Fibroblast of lung (primary cell): ENCODE measurements at regions not wholly inside any gene's neighbourhood (a gene's known extent, or its start where the extent isn't known, plus 50 kb on each side); places are given as distances from the start of the nearest gene placed in this dataset.

ENCODE experiments used
- DNase-seq, 2 donors: peaks; one replicate each; pipeline versions ENCODE4 v3.0.0 to v3.0.0-alpha.2; 2010; ENCODE audit warnings: low read depth in 2 of 2
- H2AFZ ChIP-seq: 2 replicates; pipeline ENCODE4 v1.5.1; 2012; ENCODE audit warnings: low read length, control low read depth, inconsistent platforms
- H3K27ac ChIP-seq: 2 replicates; pipeline ENCODE4 v1.5.1; 2011; ENCODE audit warnings: low read length, control low read depth; ENCODE audit not compliant: insufficient read depth
- H3K27me3 ChIP-seq: 2 replicates; pipeline ENCODE4 v1.5.1; 2011; ENCODE audit warnings: mild to moderate bottlenecking, low read length; ENCODE audit not compliant: control insufficient read depth, insufficient read depth
- H3K36me3 ChIP-seq: 2 replicates; pipeline ENCODE4 v1.5.1; 2011; ENCODE audit warnings: low read length; ENCODE audit not compliant: control insufficient read depth, insufficient read depth
- H3K4me1 ChIP-seq: 2 replicates; pipeline ENCODE4 v1.5.1; 2011; ENCODE audit warnings: low read length; ENCODE audit not compliant: control insufficient read depth, insufficient read depth; ENCODE audit errors: extremely low read depth
- H3K4me2 ChIP-seq: 2 replicates; pipeline ENCODE4 v1.5.1; 2011; ENCODE audit warnings: low read length, control low read depth; ENCODE audit not compliant: insufficient read depth; ENCODE audit errors: extremely low read depth
- H3K4me3 ChIP-seq, 4 experiments: fragments of 200-600 bp in 1 of 4; sonication (generic) in 1 of 4; replicated peaks in 1 of 4; 2 replicates each; pipeline ENCODE4 v1.5.1; 2011 to 2016; ENCODE audit warnings: low read length in 4 of 4, low read depth in 3 of 4, mild to moderate bottlenecking in 3 of 4, control low read depth in 2 of 4, inconsistent platforms in 1 of 4, mixed read lengths in 1 of 4; ENCODE audit not compliant: insufficient read depth in 1 of 4; ENCODE audit errors: control extremely low read depth in 1 of 4
- H3K79me2 ChIP-seq: 2 replicates; pipeline ENCODE4 v1.5.1; 2012; ENCODE audit warnings: mild to moderate bottlenecking, low read length, inconsistent platforms; ENCODE audit not compliant: control insufficient read depth, insufficient read depth
- H3K9ac ChIP-seq: 2 replicates; pipeline ENCODE4 v1.5.1; 2011; ENCODE audit warnings: mild to moderate bottlenecking, low read length, control low read depth; ENCODE audit not compliant: insufficient read depth
- H3K9me3 ChIP-seq: 2 replicates; pipeline ENCODE4 v1.5.1; 2012; ENCODE audit warnings: low read depth, low read length; ENCODE audit not compliant: control insufficient read depth, insufficient read depth
- H4K20me1 ChIP-seq: 2 replicates; pipeline ENCODE4 v1.5.1; 2011; ENCODE audit warnings: low read length; ENCODE audit not compliant: control insufficient read depth, insufficient read depth; ENCODE audit errors: extremely low read depth
- EZH2 ChIP-seq: IDR thresholded peaks from 2 replicates; pipeline ENCODE4 v1.5.1; 2012; ENCODE audit warnings: low read length, control low read depth, mild to moderate bottlenecking; ENCODE audit errors: missing control alignments
- TF ChIP-seq, protein P1 (sequence below), 2 donors: IDR thresholded peaks in 1 of 2; conservative IDR thresholded peaks in 1 of 2; 1 replicate in 1 of 2; 2 replicates in 1 of 2; pipeline ENCODE4 v1.5.1; 2011 to 2012; ENCODE audit warnings: low read length in 2 of 2, control low read depth in 1 of 2, inconsistent platforms in 1 of 2, low read depth in 1 of 2, mild to moderate bottlenecking in 1 of 2

DNA sequence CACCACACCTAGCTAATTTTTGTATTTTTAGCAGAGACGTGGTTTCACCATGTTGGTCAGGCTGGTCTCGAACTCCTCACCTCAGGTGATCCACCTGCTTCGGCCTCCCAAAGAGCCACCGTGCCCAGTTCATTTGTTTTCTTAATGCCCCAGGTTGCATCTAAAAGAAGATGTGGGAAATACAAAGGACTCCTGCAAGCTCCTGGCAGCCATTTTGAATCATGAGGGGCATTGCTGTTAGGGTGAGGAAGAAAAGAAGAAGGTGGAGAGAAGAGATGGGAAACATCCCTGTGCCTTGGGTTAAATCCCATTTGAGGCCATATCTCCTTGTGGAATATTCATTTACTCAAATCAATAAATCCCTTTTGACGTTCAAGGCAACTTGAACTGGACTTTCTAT is 365.3 kb upstream of the ERCC4 start:
- H3K9ac ChIP-seq = no peak overlapping the region
- no peaks in the 10 kb centered on the region for H3K79me2 ChIP-seq
- no peak overlapping the region for H3K27ac ChIP-seq
- H3K36me3 ChIP-seq = no peaks in the 10 kb centered on the region
- H3K27me3 ChIP-seq = no peaks in the 10 kb centered on the region
- no peak overlapping the region for H3K4me2 ChIP-seq
- TF ChIP-seq EZH2 = no peak
- TF ChIP-seq, protein P1, sequence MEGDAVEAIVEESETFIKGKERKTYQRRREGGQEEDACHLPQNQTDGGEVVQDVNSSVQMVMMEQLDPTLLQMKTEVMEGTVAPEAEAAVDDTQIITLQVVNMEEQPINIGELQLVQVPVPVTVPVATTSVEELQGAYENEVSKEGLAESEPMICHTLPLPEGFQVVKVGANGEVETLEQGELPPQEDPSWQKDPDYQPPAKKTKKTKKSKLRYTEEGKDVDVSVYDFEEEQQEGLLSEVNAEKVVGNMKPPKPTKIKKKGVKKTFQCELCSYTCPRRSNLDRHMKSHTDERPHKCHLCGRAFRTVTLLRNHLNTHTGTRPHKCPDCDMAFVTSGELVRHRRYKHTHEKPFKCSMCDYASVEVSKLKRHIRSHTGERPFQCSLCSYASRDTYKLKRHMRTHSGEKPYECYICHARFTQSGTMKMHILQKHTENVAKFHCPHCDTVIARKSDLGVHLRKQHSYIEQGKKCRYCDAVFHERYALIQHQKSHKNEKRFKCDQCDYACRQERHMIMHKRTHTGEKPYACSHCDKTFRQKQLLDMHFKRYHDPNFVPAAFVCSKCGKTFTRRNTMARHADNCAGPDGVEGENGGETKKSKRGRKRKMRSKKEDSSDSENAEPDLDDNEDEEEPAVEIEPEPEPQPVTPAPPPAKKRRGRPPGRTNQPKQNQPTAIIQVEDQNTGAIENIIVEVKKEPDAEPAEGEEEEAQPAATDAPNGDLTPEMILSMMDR (conservative IDR thresholded peaks at IDR 0.05 in 1 of 2, IDR thresholded peaks at IDR 0.05 in 1 of 2; ENCODE audit: low read depth in 1 of 2, low read length in 2 of 2) = no peak
- no peaks in the 10 kb centered on the region for H3K9me3 ChIP-seq
- H2AFZ ChIP-seq = no peak overlapping the region
- no peak for DNase-seq
- no peak overlapping the region for H3K4me3 ChIP-seq
- H4K20me1 ChIP-seq = no peaks in the 10 kb centered on the region
- H3K4me1 ChIP-seq = no peaks in the 10 kb centered on the region

- Histone ChIP-seq H2AFZ (no peak overlapping the region), H3K79me2 (no peaks in the 10 kb centered on the region), H4K20me1 (no peaks in the 10 kb centered on the region), H3K27me3 (no peaks in the 10 kb centered on the region), H3K9me3 (no peaks in the 10 kb centered on the region), H3K9ac (no peak overlapping the region), H3K4me3 (no peak overlapping the region), H3K36me3 (no peaks in the 10 kb centered on the region), H3K4me1 (no peaks in the 10 kb centered on the region), H3K27ac (no peak overlapping the region), H3K4me2 (no peak overlapping the region)
- TF ChIP-seq, protein P1 (conservative IDR thresholded peaks at IDR 0.05 in 1 of 2, IDR thresholded peaks at IDR 0.05 in 1 of 2; ENCODE audit: low read depth in 1 of 2, low read length in 2 of 2) = no peak
- TF ChIP-seq EZH2 = no peak
- no peak for DNase-seq
These were observed 362.5 kb upstream of the ERCC4 start for GRCh38 chr16:13557418-13557817.

DNA sequence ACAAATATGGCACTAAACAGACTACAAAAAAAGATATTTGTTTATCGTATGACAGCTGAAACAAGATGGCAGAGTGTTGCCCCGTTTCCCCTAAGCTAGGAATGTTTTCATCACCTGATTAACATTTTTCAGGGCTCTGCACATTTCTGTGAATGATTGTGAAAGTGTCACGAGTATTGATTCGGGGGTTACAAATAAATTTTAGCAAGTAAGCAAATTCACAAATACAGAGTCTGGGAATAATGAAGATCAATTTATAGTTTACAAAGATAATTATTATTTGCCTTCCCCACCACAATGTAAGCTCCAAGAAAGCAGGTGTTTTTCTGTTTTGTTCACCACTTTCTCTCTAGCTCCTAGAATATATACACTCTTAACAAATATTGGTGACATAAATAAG is 361.2 kb upstream of the ERCC4 start:
- Histone ChIP-seq H3K27me3 (no peaks in the 10 kb centered on the region), H2AFZ (no peak overlapping the region), H3K36me3 (no peaks in the 10 kb centered on the region), H3K27ac (no peak overlapping the region), H4K20me1 (no peaks in the 10 kb centered on the region), H3K4me3 (no peak overlapping the region), H3K9me3 (no peaks in the 10 kb centered on the region), H3K9ac (no peak overlapping the region), H3K4me1 (no peaks in the 10 kb centered on the region), H3K79me2 (no peaks in the 10 kb centered on the region), H3K4me2 (no peak overlapping the region)
- DNase-seq = no peak
- TF ChIP-seq, protein P1 (conservative IDR thresholded peaks at IDR 0.05 in 1 of 2, IDR thresholded peaks at IDR 0.05 in 1 of 2; ENCODE audit: low read depth in 1 of 2, low read length in 2 of 2) = no peak
- TF ChIP-seq EZH2 = no peak
